ENCODE measurements at regions not wholly inside any gene's neighbourhood (a gene's known extent, or its start where the extent isn't known, plus 50 kb on each side); places are given as distances from the start of the nearest gene placed in this dataset.
"Not testable (repeated sequence)": the region's sequence is repeated elsewhere in the genome, so short reads cannot be mapped to it uniquely, and the experiment has no call there.

- no peak for ATAC-seq (ENCODE audit: low FRiP score)
Measured at GRCh38 chr9:26650325-26650724, 242.3 kb downstream of the CAAP1 start.

GRCh38 chr9:26643826-26644225 is 248.8 kb downstream of the CAAP1 start:
- Histone ChIP-seq H3K27ac (ENCODE audit: low read depth in 1 of 2, low read length in 2 of 2) (no peak overlapping the region), H3K36me3 (ENCODE audit: control insufficient read depth in 1 of 2, insufficient read depth in 2 of 2, low read length in 1 of 2) (no peaks in the 10 kb centered on the region), H3K4me1 (ENCODE audit: control insufficient read depth in 1 of 2, insufficient read depth in 2 of 2, low read length in 2 of 2) (no peaks in the 10 kb centered on the region), H3K9me3 (ENCODE audit: control insufficient read depth, low read length) (peaks cover 1% of the 10 kb centered on the region), H3K27me3 (ENCODE audit: control insufficient read depth in 1 of 2, insufficient read depth in 2 of 2, low read length in 1 of 2) (no peaks in the 10 kb centered on the region), H3K4me3 (ENCODE audit: low read length in 2 of 2) (no peak overlapping the region)
- intact Hi-C loops (cut with DNase I), result no loop called here
- 83 to 85% methylated on average over 4 of the region's 4 CpGs for WGBS, 2 donors
- no peak for ATAC-seq (ENCODE audit: low FRiP score)
- DNase-seq, result no peak

More at GRCh38 chr9:26650325-26650724, 242.3 kb downstream of the CAAP1 start:
- no peak for DNase-seq
- Histone ChIP-seq H3K9me3 (ENCODE audit: control insufficient read depth, low read length) (no peaks in the 10 kb centered on the region), H3K27ac (ENCODE audit: low read depth in 1 of 2, low read length in 2 of 2) (no peak overlapping the region), H3K4me1 (ENCODE audit: control insufficient read depth in 1 of 2, insufficient read depth in 2 of 2, low read length in 2 of 2) (no peaks in the 10 kb centered on the region), H3K27me3 (ENCODE audit: control insufficient read depth in 1 of 2, insufficient read depth in 2 of 2, low read length in 1 of 2) (no peaks in the 10 kb centered on the region), H3K36me3 (ENCODE audit: control insufficient read depth in 1 of 2, insufficient read depth in 2 of 2, low read length in 1 of 2) (no peaks in the 10 kb centered on the region), H3K4me3 (ENCODE audit: low read length in 2 of 2) (no peak overlapping the region)
- intact Hi-C loops (cut with DNase I), result loop anchor here in 1 of 2 donors (10.0 kb wide), 1 partner anchor 54 kb away; no protein-coding TSS in a partner anchor

- 3 to 14% methylated on average over 1 of the region's 1 CpG for WGBS, 2 donors
- H3K9me3 ChIP-seq (ENCODE audit: control insufficient read depth, low read length), result peaks cover 1% of the 10 kb centered on the region
- H3K4me3 ChIP-seq (ENCODE audit: low read length in 2 of 2), result no peak overlapping the region
- no peaks in the 10 kb centered on the region for H3K4me1 ChIP-seq (ENCODE audit: control insufficient read depth in 1 of 2, insufficient read depth in 2 of 2, low read length in 2 of 2)
- intact Hi-C loops (cut with DNase I), result no loop called here
- no peaks in the 10 kb centered on the region for H3K27me3 ChIP-seq (ENCODE audit: control insufficient read depth in 1 of 2, insufficient read depth in 2 of 2, low read length in 1 of 2)
- ATAC-seq (ENCODE audit: low FRiP score) (no peak), DNase-seq (no peak)
- H3K36me3 ChIP-seq (ENCODE audit: control insufficient read depth in 1 of 2, insufficient read depth in 2 of 2, low read length in 1 of 2), result no peaks in the 10 kb centered on the region
- H3K27ac ChIP-seq (ENCODE audit: low read depth in 1 of 2, low read length in 2 of 2), result no peak overlapping the region
Measured at GRCh38 chr9:26639761-26640160, 252.8 kb downstream of the CAAP1 start.

GRCh38 chr9:26637101-26637500 is 255.5 kb downstream of the CAAP1 start:
- DNase-seq, result no peak
- ATAC-seq (ENCODE audit: low FRiP score), result no peak
- WGBS, 2 donors, result 56 to 65% methylated on average over 4 of the region's 4 CpGs
- Histone ChIP-seq H3K9me3 (ENCODE audit: control insufficient read depth, low read length) (no peaks in the 10 kb centered on the region), H3K4me1 (ENCODE audit: control insufficient read depth in 1 of 2, insufficient read depth in 2 of 2, low read length in 2 of 2) (no peaks in the 10 kb centered on the region), H3K36me3 (ENCODE audit: control insufficient read depth in 1 of 2, insufficient read depth in 2 of 2, low read length in 1 of 2) (no peaks in the 10 kb centered on the region), H3K4me3 (ENCODE audit: low read length in 2 of 2) (no peak overlapping the region), H3K27me3 (ENCODE audit: control insufficient read depth in 1 of 2, insufficient read depth in 2 of 2, low read length in 1 of 2) (no peaks in the 10 kb centered on the region), H3K27ac (ENCODE audit: low read depth in 1 of 2, low read length in 2 of 2) (no peak overlapping the region)
- intact Hi-C loops (cut with DNase I), result no loop called here

GRCh38 chr9:26613851-26614350 is 278.7 kb downstream of the CAAP1 start:
- not testable (repeated sequence) for H3K4me1 ChIP-seq (ENCODE audit: control insufficient read depth in 1 of 2, insufficient read depth in 2 of 2, low read length in 2 of 2); ATAC-seq (ENCODE audit: low FRiP score); H3K27me3 ChIP-seq (ENCODE audit: control insufficient read depth in 1 of 2, insufficient read depth in 2 of 2, low read length in 1 of 2); H3K36me3 ChIP-seq (ENCODE audit: control insufficient read depth in 1 of 2, insufficient read depth in 2 of 2, low read length in 1 of 2); H3K4me3 ChIP-seq (ENCODE audit: low read length in 2 of 2); H3K27ac ChIP-seq (ENCODE audit: low read depth in 1 of 2, low read length in 2 of 2); H3K9me3 ChIP-seq (ENCODE audit: control insufficient read depth, low read length)
- peak in 1 of 2 donors; percentile 44 for DNase-seq
- WGBS, 2 donors, result 39 to 53% methylated on average over 11 to 12 of the region's 12 CpGs
- intact Hi-C loops (cut with DNase I), result loop anchor here in 1 of 2 donors (2.0 kb wide), 1 partner anchor 113 kb away; no protein-coding TSS in a partner anchor

GRCh38 chr9:26612211-26612610 is 280.4 kb downstream of the CAAP1 start:
- Histone ChIP-seq H3K36me3 (ENCODE audit: control insufficient read depth in 1 of 2, insufficient read depth in 2 of 2, low read length in 1 of 2) (no peaks in the 10 kb centered on the region), H3K9me3 (ENCODE audit: control insufficient read depth, low read length) (no peaks in the 10 kb centered on the region), H3K27ac (ENCODE audit: low read depth in 1 of 2, low read length in 2 of 2) (no peak overlapping the region), H3K4me1 (ENCODE audit: control insufficient read depth in 1 of 2, insufficient read depth in 2 of 2, low read length in 2 of 2) (no peaks in the 10 kb centered on the region), H3K27me3 (ENCODE audit: control insufficient read depth in 1 of 2, insufficient read depth in 2 of 2, low read length in 1 of 2) (no peaks in the 10 kb centered on the region), H3K4me3 (ENCODE audit: low read length in 2 of 2) (no peak overlapping the region)
- WGBS, 2 donors, result 75 to 78% methylated on average over 3 of the region's 3 CpGs
- DNase-seq, result no peak
- ATAC-seq (ENCODE audit: low FRiP score), result no peak
- intact Hi-C loops (cut with DNase I), result no loop called here

- no peaks in the 10 kb centered on the region for H3K9me3 ChIP-seq (ENCODE audit: control insufficient read depth, low read length)
- H3K4me1 ChIP-seq (ENCODE audit: control insufficient read depth in 1 of 2, insufficient read depth in 2 of 2, low read length in 2 of 2), result no peaks in the 10 kb centered on the region
- DNase-seq (no peak), ATAC-seq (ENCODE audit: low FRiP score) (no peak)
- WGBS, 2 donors, result 84% methylated on average over 1 of the region's 1 CpG
- H3K27ac ChIP-seq (ENCODE audit: low read depth in 1 of 2, low read length in 2 of 2), result no peak overlapping the region
- intact Hi-C loops (cut with DNase I), result loop anchor here in 1 of 2 donors (5.0 kb wide), 1 partner anchor 104 kb away; no protein-coding TSS in a partner anchor
- no peak overlapping the region for H3K4me3 ChIP-seq (ENCODE audit: low read length in 2 of 2)
- no peaks in the 10 kb centered on the region for H3K36me3 ChIP-seq (ENCODE audit: control insufficient read depth in 1 of 2, insufficient read depth in 2 of 2, low read length in 1 of 2)
- no peaks in the 10 kb centered on the region for H3K27me3 ChIP-seq (ENCODE audit: control insufficient read depth in 1 of 2, insufficient read depth in 2 of 2, low read length in 1 of 2)
Measured at GRCh38 chr9:26606756-26607155, 285.8 kb downstream of the CAAP1 start.

GRCh38 chr9:26605367-26605766 is 287.2 kb downstream of the CAAP1 start:
- intact Hi-C loops (cut with DNase I), result loop anchor here in 1 of 2 donors (5.0 kb wide), 1 partner anchor 103 kb away; no protein-coding TSS in a partner anchor
- H3K27me3 ChIP-seq (ENCODE audit: control insufficient read depth in 1 of 2, insufficient read depth in 2 of 2, low read length in 1 of 2), result no peaks in the 10 kb centered on the region
- H3K4me1 ChIP-seq (ENCODE audit: control insufficient read depth in 1 of 2, insufficient read depth in 2 of 2, low read length in 2 of 2), result no peaks in the 10 kb centered on the region
- H3K27ac ChIP-seq (ENCODE audit: low read depth in 1 of 2, low read length in 2 of 2), result no peak overlapping the region
- DNase-seq, result no peak
- WGBS, 2 donors, result 29 to 35% methylated on average over 1 of the region's 1 CpG
- no peak overlapping the region for H3K4me3 ChIP-seq (ENCODE audit: low read length in 2 of 2)
- no peak for ATAC-seq (ENCODE audit: low FRiP score)
- no peaks in the 10 kb centered on the region for H3K36me3 ChIP-seq (ENCODE audit: control insufficient read depth in 1 of 2, insufficient read depth in 2 of 2, low read length in 1 of 2)
- H3K9me3 ChIP-seq (ENCODE audit: control insufficient read depth, low read length), result no peaks in the 10 kb centered on the region

- DNase-seq (no peak), ATAC-seq (ENCODE audit: low FRiP score) (no peak)
- Histone ChIP-seq H3K4me3 (ENCODE audit: low read length in 2 of 2) (no peak overlapping the region), H3K9me3 (ENCODE audit: control insufficient read depth, low read length) (no peaks in the 10 kb centered on the region), H3K27ac (ENCODE audit: low read depth in 1 of 2, low read length in 2 of 2) (no peak overlapping the region), H3K4me1 (ENCODE audit: control insufficient read depth in 1 of 2, insufficient read depth in 2 of 2, low read length in 2 of 2) (no peaks in the 10 kb centered on the region), H3K27me3 (ENCODE audit: control insufficient read depth in 1 of 2, insufficient read depth in 2 of 2, low read length in 1 of 2) (no peaks in the 10 kb centered on the region), H3K36me3 (ENCODE audit: control insufficient read depth in 1 of 2, insufficient read depth in 2 of 2, low read length in 1 of 2) (no peaks in the 10 kb centered on the region)
- intact Hi-C loops (cut with DNase I), result no loop called here
- 76 to 77% methylated on average over 4 of the region's 4 CpGs for WGBS, 2 donors
Measured at GRCh38 chr9:26604076-26604662, 288.4 kb downstream of the CAAP1 start.

Measured in aorta (tissue), 5 donors.